K562 (cell line): ENCODE measurements at regions not wholly inside any gene's neighbourhood (a gene's known extent, or its start where the extent isn't known, plus 50 kb on each side); places are given as distances from the start of the nearest gene placed in this dataset.

Source experiments
- ATAC-seq: fragments of 200-7000 bp; cut with Tn5 transposase; 3 replicates; pipeline ENCODE4 v1.9.1; 2020; ENCODE audit warnings: moderate library complexity
- BruUV-seq: library from RNA; stranded (reverse); fragments of 400-500 nt; replicated peaks from 2 replicates; lab custom pipeline; 2021; lab: Mats Ljungman, UMichigan
- CTCF ChIA-PET: fragments of 300-600 bp; formaldehyde crosslinking; extraction: SDS; loops from one replicate; lab custom pipeline; 2021; ENCODE audit warnings: low intra/inter-chr PET ratio; lab: Yijun Ruan, JAX
- POLR2A ChIA-PET: fragments of 300-600, 350-650 bp; sonication (Branson Sonifier 250); formaldehyde crosslinking; extraction: SDS; loops from one replicate; lab custom pipeline; 2021; ENCODE audit warnings: antibody characterized with exemption, inconsistent platforms; lab: Yijun Ruan, JAX
- DNase-seq, 4 experiments: peaks; one replicate each; pipeline versions ENCODE4 v3.0.0 to v3.0.0-alpha.2; 2011 to 2018; ENCODE audit warnings: low spot score in 3 of 4, mixed read lengths in 3 of 4; ENCODE audit errors: extremely low read depth in 1 of 4
- FAIRE-seq: peaks from 2 replicates; lab custom pipeline; 2011; peaks lifted over from hg19 to GRCh38; lab: Jason Lieb, UNC
- H2AFZ ChIP-seq: 2 replicates; pipeline ENCODE4 v1.6.0; 2011; ENCODE audit warnings: low read depth, low read length, control low read depth, inconsistent platforms
- H3K27ac ChIP-seq: fragments of 200-600 bp; 3 replicates; pipeline ENCODE4 v1.8.0; 2011; ENCODE audit warnings: low read depth, mild to moderate bottlenecking, control low read depth, inconsistent platforms, low read length, moderate library complexity, mixed read lengths; ENCODE audit errors: extremely low read depth
- H3K27me3 ChIP-seq, 2 experiments: fragments of 300-600 bp in 1 of 2; 2 replicates in 1 of 2; 3 replicates in 1 of 2; pipeline versions ENCODE4 v1.6.0 to v1.8.0; 2011; ENCODE audit warnings: inconsistent platforms in 2 of 2, low read length in 2 of 2, mild to moderate bottlenecking in 1 of 2, mixed read lengths in 1 of 2, moderate library complexity in 1 of 2; ENCODE audit not compliant: control insufficient read depth in 2 of 2, insufficient read depth in 2 of 2
- H3K36me3 ChIP-seq: fragments of 300-600 bp; 3 replicates; pipeline ENCODE4 v1.8.0; 2011; ENCODE audit warnings: mild to moderate bottlenecking, low read length, inconsistent platforms; ENCODE audit not compliant: control insufficient read depth, insufficient read depth
- H3K4me1 ChIP-seq, 2 experiments: fragments of 200-600 bp in 1 of 2; replicated peaks in 1 of 2; 2 replicates in 1 of 2; 3 replicates in 1 of 2; pipeline versions ENCODE4 v1.5.1 to v1.8.0; 2011; ENCODE audit warnings: inconsistent platforms in 2 of 2, low read length in 2 of 2, mild to moderate bottlenecking in 1 of 2, mixed read lengths in 1 of 2, moderate library complexity in 1 of 2; ENCODE audit not compliant: control insufficient read depth in 2 of 2, insufficient read depth in 2 of 2
- H3K4me2 ChIP-seq: 2 replicates; pipeline ENCODE4 v1.6.1; 2011; ENCODE audit warnings: low read length, control low read depth, inconsistent platforms, mixed read lengths; ENCODE audit not compliant: insufficient read depth
- H3K4me3 ChIP-seq: fragments of 200-600 bp; sonication (generic), shearing (Covaris generic); 2 replicates; pipeline ENCODE4 v1.5.1; 2016; ENCODE audit warnings: control low read depth, inconsistent platforms
- H3K79me2 ChIP-seq: fragments of 200-600 bp; 3 replicates; pipeline ENCODE4 v1.8.0; 2011; ENCODE audit warnings: low read length, inconsistent platforms; ENCODE audit not compliant: control insufficient read depth, insufficient read depth
- H3K9ac ChIP-seq, 2 experiments: 2 replicates each; pipeline versions ENCODE4 v1.6.0 to v1.6.1; 2011; ENCODE audit warnings: low read depth in 2 of 2, low read length in 2 of 2, control low read depth in 1 of 2, inconsistent platforms in 1 of 2, mild to moderate bottlenecking in 1 of 2, mixed read lengths in 1 of 2; ENCODE audit not compliant: insufficient read depth in 1 of 2
- H3K9me1 ChIP-seq: one replicate; pipeline ENCODE4 v1.6.0; 2011; ENCODE audit warnings: inconsistent platforms, mild to moderate bottlenecking, low read length, moderate library complexity; ENCODE audit not compliant: control insufficient read depth, insufficient read depth
- H3K9me3 ChIP-seq: replicated peaks from 2 replicates; pipeline ENCODE4 v1.5.1; 2011; ENCODE audit warnings: low read depth, low read length, inconsistent platforms; ENCODE audit not compliant: control insufficient read depth, insufficient read depth
- H4K20me1 ChIP-seq: replicated peaks from 2 replicates; pipeline ENCODE4 v1.6.1; 2011; ENCODE audit warnings: low read length, inconsistent platforms, mixed read lengths; ENCODE audit not compliant: control insufficient read depth, insufficient read depth
- GABPA ChIP-seq: fragments of 200-800 bp; sonication (Bioruptor generic); conservative IDR thresholded peaks from 2 replicates; pipeline ENCODE4 v1.6.1; 2016; ENCODE audit warnings: low read depth, missing genetic modification characterization, missing compliant biosample characterization
- RAD21 ChIP-seq, 2 experiments: fragments of 250-450 bp in 1 of 2; fragments of 450-650 bp in 1 of 2; sonication (Bioruptor Pico) in 1 of 2; formaldehyde crosslinking in 1 of 2; IDR thresholded peaks in 1 of 2; conservative IDR thresholded peaks in 1 of 2; 2 replicates each; pipeline versions ENCODE4 v1.4.0 to v1.8.0; 2020 to 2022; ENCODE audit warnings: mild to moderate bottlenecking in 2 of 2, moderate library complexity in 1 of 2
- RAD51 ChIP-seq: fragments of 450-650 bp; IDR thresholded peaks from 2 replicates; pipeline ENCODE4 v1.7.1; 2016; ENCODE audit warnings: low read depth, mild to moderate bottlenecking, borderline replicate concordance
- SMC3 ChIP-seq: conservative IDR thresholded peaks from 2 replicates; pipeline ENCODE4 v1.6.1; 2011; ENCODE audit warnings: low read depth, low read length, improper control_type of control experiment; ENCODE audit not compliant: insufficient read depth
- ZNF143 ChIP-seq: sonication (generic); formaldehyde crosslinking; IDR thresholded peaks from 2 replicates; pipeline ENCODE4 v1.9.0; 2022; ENCODE audit warnings: mild to moderate bottlenecking, missing genetic modification reagents
- WGBS: fragments of 100-300 bp; shearing (Covaris generic); methylation state at CpG from one replicate; pipeline ENCODE4 v1.1.6; 2016; ENCODE audit warnings: low coverage, mixed read lengths; ENCODE audit not compliant: insufficient coverage; ENCODE audit errors: missing lambda C conversion rate; 5-methylcytosine and 5-hydroxymethylcytosine counted together
- in situ Hi-C: fragments of 300-500 bp; cut with MboI; formaldehyde crosslinking; loops from 4 replicates; pipeline ENCODE4 v1.15.0; 2018; ENCODE audit warnings: inconsistent platforms, mixed read lengths
- intact Hi-C: fragments of 100-400 bp; cut with micrococcal nuclease; formaldehyde crosslinking; loops from 2 replicates; pipeline ENCODE4 v1.14.2; 2022
- TF ChIP-seq, protein P1 (sequence below): IDR thresholded peaks from 3 replicates; pipeline ENCODE4 v1.6.1; 2011; ENCODE audit warnings: borderline replicate concordance, mild to moderate bottlenecking, moderate library complexity; ENCODE audit not compliant: insufficient read length; ENCODE audit errors: extremely low read depth
- TF ChIP-seq, protein P2 (sequence below): fragments of 450-650 bp; formaldehyde crosslinking; IDR thresholded peaks from 2 replicates; pipeline ENCODE4 v1.4.0; 2020; ENCODE audit warnings: mild to moderate bottlenecking, moderate library complexity

DNA sequence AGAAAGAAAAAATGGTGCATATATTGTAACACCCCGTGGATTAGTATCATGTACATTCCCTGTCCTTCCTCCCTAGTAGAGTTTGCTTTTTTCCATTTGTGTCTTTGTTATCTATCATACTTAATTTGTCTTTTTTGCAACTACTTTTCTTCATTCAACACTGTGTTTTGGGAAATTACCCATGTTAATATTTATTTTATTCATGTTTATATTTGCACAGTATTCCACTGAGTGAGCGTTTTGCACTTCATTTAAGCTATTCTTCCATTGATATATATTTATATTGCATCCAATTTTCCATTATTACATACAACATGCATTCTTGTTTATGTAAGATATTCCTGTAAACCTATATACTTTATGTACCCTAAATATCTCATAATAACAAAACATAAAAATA, 57.6 kb upstream of the FAM171A1 start (continued):
- TF ChIP-seq, protein P1, sequence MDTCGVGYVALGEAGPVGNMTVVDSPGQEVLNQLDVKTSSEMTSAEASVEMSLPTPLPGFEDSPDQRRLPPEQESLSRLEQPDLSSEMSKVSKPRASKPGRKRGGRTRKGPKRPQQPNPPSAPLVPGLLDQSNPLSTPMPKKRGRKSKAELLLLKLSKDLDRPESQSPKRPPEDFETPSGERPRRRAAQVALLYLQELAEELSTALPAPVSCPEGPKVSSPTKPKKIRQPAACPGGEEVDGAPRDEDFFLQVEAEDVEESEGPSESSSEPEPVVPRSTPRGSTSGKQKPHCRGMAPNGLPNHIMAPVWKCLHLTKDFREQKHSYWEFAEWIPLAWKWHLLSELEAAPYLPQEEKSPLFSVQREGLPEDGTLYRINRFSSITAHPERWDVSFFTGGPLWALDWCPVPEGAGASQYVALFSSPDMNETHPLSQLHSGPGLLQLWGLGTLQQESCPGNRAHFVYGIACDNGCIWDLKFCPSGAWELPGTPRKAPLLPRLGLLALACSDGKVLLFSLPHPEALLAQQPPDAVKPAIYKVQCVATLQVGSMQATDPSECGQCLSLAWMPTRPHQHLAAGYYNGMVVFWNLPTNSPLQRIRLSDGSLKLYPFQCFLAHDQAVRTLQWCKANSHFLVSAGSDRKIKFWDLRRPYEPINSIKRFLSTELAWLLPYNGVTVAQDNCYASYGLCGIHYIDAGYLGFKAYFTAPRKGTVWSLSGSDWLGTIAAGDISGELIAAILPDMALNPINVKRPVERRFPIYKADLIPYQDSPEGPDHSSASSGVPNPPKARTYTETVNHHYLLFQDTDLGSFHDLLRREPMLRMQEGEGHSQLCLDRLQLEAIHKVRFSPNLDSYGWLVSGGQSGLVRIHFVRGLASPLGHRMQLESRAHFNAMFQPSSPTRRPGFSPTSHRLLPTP = no peak
- no peak for TF ChIP-seq ZNF143 (CRISPR knock-in tag)
- no peak for TF ChIP-seq GABPA (tag)
- TF ChIP-seq RAD51 = no peak

- Histone ChIP-seq H3K9ac (no peak overlapping the region), H3K27ac (no peak overlapping the region), H3K9me1 (no peaks in the 10 kb centered on the region), H3K4me3 (no peak overlapping the region), H3K4me2 (no peak overlapping the region), H2AFZ (no peak overlapping the region), H3K27me3 (no peaks in the 10 kb centered on the region), H3K4me1 (peaks cover 0 to 6% of the 10 kb centered on the region in 2 experiments; a peak in 2 of 5 replicates), H4K20me1 (no peaks in the 10 kb centered on the region), H3K79me2 (no peaks in the 10 kb centered on the region), H3K9me3 (no peaks in the 10 kb centered on the region), H3K36me3 (no peaks in the 10 kb centered on the region)
- ChIA-PET CTCF (interaction anchor here (0.5 to 2.1 kb wide), 4 partner anchors 9 to 940 kb away, joined by 3 to 7 read pairs (median 6); no protein-coding TSS in a partner anchor), POLR2A (no interaction called here)
- intact Hi-C loops (no loop called here), in situ Hi-C loops (loop anchor here (25.0 kb wide), 1 partner anchor 1359 kb away; no protein-coding TSS in a partner anchor)
- FAIRE-seq (peak; percentile 71), ATAC-seq (peak; percentile 74; the same call in 2 of the 3 replicates), DNase-seq (peak; percentile 7 to 67 (median 18))
- 28% methylated on average over 5 of the region's 5 CpGs for WGBS
- BruUV-seq = no TSS peak
- peak; percentile 84 to 88 for TF ChIP-seq RAD21 (CRISPR knock-in tag; conservative IDR thresholded peaks at IDR 0.05 in 1 of 2, IDR thresholded peaks at IDR 0.05 in 1 of 2)
- TF ChIP-seq, protein P2, sequence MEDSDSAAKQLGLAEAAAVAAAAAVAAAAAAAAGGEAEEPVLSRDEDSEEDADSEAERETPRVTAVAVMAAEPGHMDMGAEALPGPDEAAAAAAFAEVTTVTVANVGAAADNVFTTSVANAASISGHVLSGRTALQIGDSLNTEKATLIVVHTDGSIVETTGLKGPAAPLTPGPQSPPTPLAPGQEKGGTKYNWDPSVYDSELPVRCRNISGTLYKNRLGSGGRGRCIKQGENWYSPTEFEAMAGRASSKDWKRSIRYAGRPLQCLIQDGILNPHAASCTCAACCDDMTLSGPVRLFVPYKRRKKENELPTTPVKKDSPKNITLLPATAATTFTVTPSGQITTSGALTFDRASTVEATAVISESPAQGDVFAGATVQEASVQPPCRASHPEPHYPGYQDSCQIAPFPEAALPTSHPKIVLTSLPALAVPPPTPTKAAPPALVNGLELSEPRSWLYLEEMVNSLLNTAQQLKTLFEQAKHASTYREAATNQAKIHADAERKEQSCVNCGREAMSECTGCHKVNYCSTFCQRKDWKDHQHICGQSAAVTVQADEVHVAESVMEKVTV = peak; percentile 48
- TF ChIP-seq SMC3 = peak; percentile 59
Measured at GRCh38 chr10:15427843-15428414, 56.8 kb upstream of the FAM171A1 start.
